Activated CD8-positive, alpha-beta memory T cell treated with anti-CD3 and anti-CD28 coated beads, Interleukin-2, amount 10 ng/mL, durations not matched to agents 7 days and 5 days (primary cell): ENCODE measurements at regions not wholly inside any gene's neighbourhood (a gene's known extent, or its start where the extent isn't known, plus 50 kb on each side); places are given as distances from the start of the nearest gene placed in this dataset.
"Not testable (repeated sequence)": the region's sequence is repeated elsewhere in the genome, so short reads cannot be mapped to it uniquely, and the experiment has no call there.

ENCODE experiments used
- ATAC-seq: fragments of 150-1000 bp; cut with Tn5 transposase; one replicate; pipeline ENCODE4 v1.10.0; 2021; ENCODE audit warnings: moderate library complexity
- CTCF ChIA-PET: fragments of 350-600 bp; sonication (Branson Sonifier 250); formaldehyde crosslinking; loops from one replicate; lab custom pipeline; 2021; ENCODE audit warnings: antibody characterized with exemption; lab: Charles Lee
- DNase-seq: peaks from one replicate; pipeline ENCODE4 v3.0.0-alpha.2; 2020
- H3K27ac Mint-ChIP-seq: one replicate; pipeline ENCODE4 v1.8.0; 2021; ENCODE audit warnings: mild to moderate bottlenecking, mixed read lengths
- H3K27me3 Mint-ChIP-seq: one replicate; pipeline ENCODE4 v1.8.0; 2021; ENCODE audit warnings: mixed read lengths
- H3K36me3 Mint-ChIP-seq: one replicate; pipeline ENCODE4 v1.8.0; 2021; ENCODE audit warnings: mild to moderate bottlenecking, mixed read lengths
- H3K4me1 Mint-ChIP-seq: one replicate; pipeline ENCODE4 v1.8.0; 2021; ENCODE audit warnings: mixed read lengths
- H3K4me3 Mint-ChIP-seq: one replicate; pipeline ENCODE4 v1.8.0; 2021; ENCODE audit warnings: mild to moderate bottlenecking, moderate library complexity, mixed read lengths
- H3K9me3 Mint-ChIP-seq: one replicate; pipeline ENCODE4 v1.8.0; 2022; ENCODE audit warnings: low read depth, mixed read lengths

GRCh38 chr21:17127395-17127794, 385.4 kb upstream of the CXADR start:
- H3K4me3 Mint-ChIP-seq, H3K36me3 Mint-ChIP-seq, H3K27me3 Mint-ChIP-seq, CTCF ChIA-PET, H3K9me3 Mint-ChIP-seq, H3K27ac Mint-ChIP-seq, ATAC-seq, H3K4me1 Mint-ChIP-seq, DNase-seq: not testable (repeated sequence)

GRCh38 chr21:17128132-17128531, 384.7 kb upstream of the CXADR start:
- Mint-ChIP-seq H3K4me3 (no peak overlapping the region), H3K27me3 (no peaks in the 10 kb centered on the region), H3K27ac (no peak overlapping the region), H3K36me3 (no peaks in the 10 kb centered on the region), H3K4me1 (no peaks in the 10 kb centered on the region), H3K9me3 (no peaks in the 10 kb centered on the region)
- DNase-seq (no peak), ATAC-seq (no peak)
- CTCF ChIA-PET, result no interaction called here

- ATAC-seq, H3K4me1 Mint-ChIP-seq, H3K36me3 Mint-ChIP-seq, H3K27me3 Mint-ChIP-seq, CTCF ChIA-PET, H3K9me3 Mint-ChIP-seq, DNase-seq: not testable (repeated sequence)
- H3K4me3 Mint-ChIP-seq, result peak overlapping the region; percentile 71
- peak overlapping the region; percentile 64 for H3K27ac Mint-ChIP-seq
Observed at GRCh38 chr21:17139159-17139558, 373.7 kb upstream of the CXADR start.

- ATAC-seq, result peak; percentile 57
- H3K4me1 Mint-ChIP-seq, result peaks cover 4% of the 10 kb centered on the region
- peaks cover 2% of the 10 kb centered on the region for H3K9me3 Mint-ChIP-seq
- no peaks in the 10 kb centered on the region for H3K27me3 Mint-ChIP-seq
- H3K36me3 Mint-ChIP-seq, result no peaks in the 10 kb centered on the region
- peak overlapping the region; percentile 71 for H3K4me3 Mint-ChIP-seq
- peak overlapping the region; percentile 66 for H3K27ac Mint-ChIP-seq
- no peak for DNase-seq
- CTCF ChIA-PET, result no interaction called here
Observed at GRCh38 chr21:17139696-17140095, 373.1 kb upstream of the CXADR start.

- no peak for ATAC-seq
- Mint-ChIP-seq H3K27ac (no peak overlapping the region), H3K4me3 (no peak overlapping the region), H3K9me3 (peaks cover 10% of the 10 kb centered on the region), H3K27me3 (no peaks in the 10 kb centered on the region), H3K36me3 (no peaks in the 10 kb centered on the region), H3K4me1 (no peaks in the 10 kb centered on the region)
- DNase-seq, result no peak
- CTCF ChIA-PET, result no interaction called here
Observed at GRCh38 chr21:17146426-17146825, 366.4 kb upstream of the CXADR start.

- ATAC-seq (no peak), DNase-seq (no peak)
- no peaks in the 10 kb centered on the region for H3K36me3 Mint-ChIP-seq
- no peaks in the 10 kb centered on the region for H3K27me3 Mint-ChIP-seq
- peaks cover 4% of the 10 kb centered on the region for H3K9me3 Mint-ChIP-seq
- H3K4me1 Mint-ChIP-seq, result no peaks in the 10 kb centered on the region
- CTCF ChIA-PET, result no interaction called here
- no peak overlapping the region for H3K27ac Mint-ChIP-seq
- H3K4me3 Mint-ChIP-seq, result no peak overlapping the region
Observed at GRCh38 chr21:17159697-17160096, 353.1 kb upstream of the CXADR start.

GRCh38 chr21:17185674-17186073, 327.2 kb upstream of the CXADR start:
- Mint-ChIP-seq H3K4me1 (no peaks in the 10 kb centered on the region), H3K9me3 (peaks cover 5% of the 10 kb centered on the region), H3K4me3 (no peak overlapping the region), H3K27me3 (no peaks in the 10 kb centered on the region), H3K27ac (no peak overlapping the region), H3K36me3 (no peaks in the 10 kb centered on the region)
- no peak for ATAC-seq
- CTCF ChIA-PET, result no interaction called here
- DNase-seq, result no peak

- Mint-ChIP-seq H3K9me3 (peaks cover 12% of the 10 kb centered on the region), H3K4me3 (no peak overlapping the region), H3K27me3 (no peaks in the 10 kb centered on the region), H3K27ac (no peak overlapping the region), H3K36me3 (no peaks in the 10 kb centered on the region), H3K4me1 (no peaks in the 10 kb centered on the region)
- CTCF ChIA-PET, result no interaction called here
- no peak for ATAC-seq
- no peak for DNase-seq
Observed at GRCh38 chr21:17189963-17190362, 322.9 kb upstream of the CXADR start.

GRCh38 chr21:17191346-17191993, 321.4 kb upstream of the CXADR start:
- ATAC-seq, result no peak
- peaks cover 12% of the 10 kb centered on the region for H3K9me3 Mint-ChIP-seq

GRCh38 chr21:17195351-17195750, 317.5 kb upstream of the CXADR start:
- no peak overlapping the region for H3K27ac Mint-ChIP-seq
- no peaks in the 10 kb centered on the region for H3K36me3 Mint-ChIP-seq
- H3K9me3 Mint-ChIP-seq, result peaks cover 11% of the 10 kb centered on the region
- CTCF ChIA-PET, result no interaction called here
- no peak for ATAC-seq
- H3K4me3 Mint-ChIP-seq, result no peak overlapping the region
- no peaks in the 10 kb centered on the region for H3K27me3 Mint-ChIP-seq
- no peaks in the 10 kb centered on the region for H3K4me1 Mint-ChIP-seq
- DNase-seq, result no peak

More at GRCh38 chr21:17191346-17191993, 321.4 kb upstream of the CXADR start:
- CTCF ChIA-PET, result no interaction called here
- Mint-ChIP-seq H3K27ac (no peak overlapping the region), H3K4me1 (no peaks in the 10 kb centered on the region), H3K27me3 (no peaks in the 10 kb centered on the region), H3K36me3 (no peaks in the 10 kb centered on the region), H3K4me3 (no peak overlapping the region)
- DNase-seq, result no peak

- Mint-ChIP-seq H3K9me3 (peaks cover 13% of the 10 kb centered on the region), H3K27ac (no peak overlapping the region), H3K4me1 (no peaks in the 10 kb centered on the region), H3K36me3 (no peaks in the 10 kb centered on the region), H3K4me3 (no peak overlapping the region), H3K27me3 (no peaks in the 10 kb centered on the region)
- ATAC-seq (no peak), DNase-seq (no peak)
- CTCF ChIA-PET, result no interaction called here
Observed at GRCh38 chr21:17195976-17196375, 316.9 kb upstream of the CXADR start.

GRCh38 chr21:17196623-17197022, 316.2 kb upstream of the CXADR start:
- DNase-seq (no peak), ATAC-seq (no peak)
- CTCF ChIA-PET, result no interaction called here
- H3K4me1 Mint-ChIP-seq, result no peaks in the 10 kb centered on the region
- H3K4me3 Mint-ChIP-seq, result no peak overlapping the region
- no peaks in the 10 kb centered on the region for H3K27me3 Mint-ChIP-seq
- peaks cover 13% of the 10 kb centered on the region for H3K9me3 Mint-ChIP-seq
- H3K27ac Mint-ChIP-seq, result no peak overlapping the region
- H3K36me3 Mint-ChIP-seq, result no peaks in the 10 kb centered on the region

GRCh38 chr21:17197996-17198395, 314.8 kb upstream of the CXADR start:
- Mint-ChIP-seq H3K4me1 (no peaks in the 10 kb centered on the region), H3K36me3 (no peaks in the 10 kb centered on the region)
- CTCF ChIA-PET, result no interaction called here

GRCh38 chr21:17200250-17200649, 312.6 kb upstream of the CXADR start:
- Mint-ChIP-seq H3K36me3 (no peaks in the 10 kb centered on the region), H3K4me1 (no peaks in the 10 kb centered on the region), H3K4me3 (no peak overlapping the region), H3K9me3 (peaks cover 6% of the 10 kb centered on the region), H3K27ac (no peak overlapping the region), H3K27me3 (no peaks in the 10 kb centered on the region)
- DNase-seq (no peak), ATAC-seq (no peak)
- CTCF ChIA-PET, result no interaction called here

More at GRCh38 chr21:17197996-17198395, 314.8 kb upstream of the CXADR start:
- H3K9me3 Mint-ChIP-seq, result peaks cover 12% of the 10 kb centered on the region
- no peak overlapping the region for H3K27ac Mint-ChIP-seq
- H3K4me3 Mint-ChIP-seq, result no peak overlapping the region
- DNase-seq, result no peak
- ATAC-seq, result no peak
- no peaks in the 10 kb centered on the region for H3K27me3 Mint-ChIP-seq
